Limb (tissue), 2 donors: ENCODE measurements at regions not wholly inside any gene's neighbourhood (a gene's known extent, or its start where the extent isn't known, plus 50 kb on each side); places are given as distances from the start of the nearest gene placed in this dataset.

ENCODE experiments used
- DNase-seq, 2 donors: peaks; one replicate each; pipeline ENCODE4 v3.0.0-alpha.2; 2016; ENCODE audit errors: extremely low spot score in 2 of 2

DNA sequence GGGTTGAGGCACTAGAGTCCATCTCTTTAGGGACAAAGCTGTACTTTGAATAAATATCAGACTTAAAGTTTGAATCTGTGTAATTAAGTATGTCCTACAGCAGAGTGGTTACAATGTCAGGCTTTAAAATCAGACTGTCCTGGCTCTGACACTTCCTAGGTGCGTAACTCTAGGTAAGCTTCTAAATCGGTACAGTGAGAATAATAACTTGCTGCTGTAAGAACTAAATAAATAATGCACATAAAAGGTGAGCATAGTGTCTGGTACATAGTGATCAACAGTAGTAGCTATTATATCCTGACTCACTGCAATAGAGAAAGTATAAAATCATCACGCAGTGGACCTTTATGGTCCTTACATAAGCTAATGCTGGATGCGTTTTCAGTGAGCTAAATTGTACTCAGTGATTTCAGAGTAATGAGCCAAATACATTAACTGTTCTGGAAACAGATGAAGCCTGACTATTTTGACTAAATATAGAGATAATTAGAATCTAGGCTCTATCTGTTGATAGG lies 72.2 kb upstream of the PDK4 start:
- DNase-seq: no peak

DNA sequence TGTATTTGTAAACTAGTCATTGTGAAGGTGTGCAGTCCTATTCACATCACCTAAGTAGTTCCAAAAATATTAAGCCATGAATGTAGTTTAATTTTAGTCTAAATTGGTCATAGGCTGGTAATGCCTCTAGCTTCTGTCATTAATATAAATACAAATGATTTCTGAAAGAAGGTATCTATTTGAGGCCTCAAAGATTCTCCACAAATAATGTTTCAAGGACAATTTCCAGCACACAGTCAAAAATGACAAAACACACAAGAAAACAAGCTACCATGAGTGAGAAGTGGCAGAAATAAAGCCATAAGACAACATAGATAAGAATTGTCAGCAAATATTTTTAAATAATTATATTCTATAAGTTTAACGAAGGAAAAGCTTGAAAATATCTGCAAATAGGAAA lies 66.7 kb upstream of the PDK4 start:
- DNase-seq: no peak

DNA sequence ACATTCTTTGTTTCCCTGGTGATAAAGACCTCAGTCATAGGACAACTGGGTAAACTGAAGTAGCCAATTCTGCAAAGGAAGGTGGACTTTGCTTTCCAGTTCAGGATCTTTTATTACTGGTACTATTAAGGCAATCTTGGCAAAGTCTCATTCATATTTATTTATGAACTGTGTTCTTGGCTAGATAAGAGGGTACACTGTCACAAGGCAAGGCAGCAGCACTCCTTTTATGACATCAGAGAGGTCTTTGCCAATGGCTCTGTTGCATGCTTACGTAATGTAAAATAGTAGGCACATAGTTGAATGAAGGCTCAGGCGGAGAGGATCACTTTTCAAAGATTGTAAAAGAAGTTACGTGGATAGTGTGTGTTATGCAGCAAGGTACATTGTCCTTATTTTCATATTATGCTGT lies 63.7 kb upstream of the PDK4 start:
- DNase-seq: no peak

DNA sequence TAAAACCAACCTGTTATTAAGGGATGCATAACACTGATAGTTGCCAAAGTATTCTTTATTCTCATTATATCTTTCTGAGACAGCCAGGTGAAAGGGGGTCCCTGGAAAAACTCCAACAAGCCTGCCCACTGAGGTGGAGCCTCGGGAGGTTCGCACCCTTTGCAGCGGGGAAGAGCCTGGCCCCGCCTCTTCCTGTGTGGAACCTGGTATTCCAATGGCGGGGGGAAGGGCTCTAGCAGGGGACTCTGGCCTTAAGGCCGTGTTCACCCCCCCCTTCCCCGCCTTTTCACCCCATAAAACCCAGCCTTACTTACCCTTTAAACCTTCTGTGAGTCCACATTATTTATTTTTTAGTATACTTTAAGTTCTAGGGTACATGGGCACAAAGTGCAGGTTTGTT lies 62.4 kb upstream of the PDK4 start:
- no peak for DNase-seq

- no peak for DNase-seq
Measured at GRCh38 chr7:95649546-95649945, 53.2 kb upstream of the PDK4 start.

DNA sequence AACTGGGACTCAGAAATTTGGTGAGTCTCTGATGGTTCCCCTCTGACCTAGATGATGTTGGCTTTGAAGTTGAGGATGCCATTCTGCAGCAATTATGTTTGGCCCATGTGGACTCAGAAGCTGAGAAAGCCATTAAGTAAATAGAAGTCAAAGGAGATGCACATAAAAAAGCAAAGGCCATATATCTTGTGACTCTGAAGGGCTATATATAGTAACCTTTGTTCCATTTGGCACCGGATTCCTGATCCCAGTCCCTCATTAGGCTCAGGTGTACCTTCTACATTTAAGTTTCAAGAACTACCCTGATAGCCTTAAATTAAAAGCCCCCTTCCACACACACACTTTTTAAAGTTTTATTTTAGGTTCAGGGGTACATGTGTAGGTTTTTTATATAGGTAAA lies 50.0 kb upstream of the PDK4 start:
- no peak for DNase-seq
